ENCODE measurements at regions not wholly inside any gene's neighbourhood (a gene's known extent, or its start where the extent isn't known, plus 50 kb on each side); places are given as distances from the start of the nearest gene placed in this dataset.

- no peaks in the 10 kb centered on the region for H3K4me1 ChIP-seq
- TF ChIP-seq, protein P1, sequence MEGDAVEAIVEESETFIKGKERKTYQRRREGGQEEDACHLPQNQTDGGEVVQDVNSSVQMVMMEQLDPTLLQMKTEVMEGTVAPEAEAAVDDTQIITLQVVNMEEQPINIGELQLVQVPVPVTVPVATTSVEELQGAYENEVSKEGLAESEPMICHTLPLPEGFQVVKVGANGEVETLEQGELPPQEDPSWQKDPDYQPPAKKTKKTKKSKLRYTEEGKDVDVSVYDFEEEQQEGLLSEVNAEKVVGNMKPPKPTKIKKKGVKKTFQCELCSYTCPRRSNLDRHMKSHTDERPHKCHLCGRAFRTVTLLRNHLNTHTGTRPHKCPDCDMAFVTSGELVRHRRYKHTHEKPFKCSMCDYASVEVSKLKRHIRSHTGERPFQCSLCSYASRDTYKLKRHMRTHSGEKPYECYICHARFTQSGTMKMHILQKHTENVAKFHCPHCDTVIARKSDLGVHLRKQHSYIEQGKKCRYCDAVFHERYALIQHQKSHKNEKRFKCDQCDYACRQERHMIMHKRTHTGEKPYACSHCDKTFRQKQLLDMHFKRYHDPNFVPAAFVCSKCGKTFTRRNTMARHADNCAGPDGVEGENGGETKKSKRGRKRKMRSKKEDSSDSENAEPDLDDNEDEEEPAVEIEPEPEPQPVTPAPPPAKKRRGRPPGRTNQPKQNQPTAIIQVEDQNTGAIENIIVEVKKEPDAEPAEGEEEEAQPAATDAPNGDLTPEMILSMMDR (IDR thresholded peaks at IDR 0.05), result no peak
- no peak for TF ChIP-seq POLR2AphosphoS5 (IDR thresholded peaks at IDR 0.05)
- no peak for TF ChIP-seq POLR2A (IDR thresholded peaks at IDR 0.05)
These were observed 210.5 kb downstream of the PALM2AKAP2 start for GRCh38 chr9:109990541-109990940.

GRCh38 chr9:109992293-109992692, 212.3 kb downstream of the PALM2AKAP2 start:
- no peaks in the 10 kb centered on the region for H3K36me3 ChIP-seq
- H3K9me3 ChIP-seq, result peaks cover 0 to 4% of the 10 kb centered on the region in 2 donors
- no peak overlapping the region for H3K27ac ChIP-seq
- no peaks in the 10 kb centered on the region for H3K27me3 ChIP-seq
- no peak for DNase-seq (ENCODE audit: low spot score in 2 of 2)
- H3K4me1 ChIP-seq, result no peaks in the 10 kb centered on the region
- H3K4me3 ChIP-seq, result no peak overlapping the region
- no peak for TF ChIP-seq POLR2AphosphoS5 (IDR thresholded peaks at IDR 0.05)
- no peak for TF ChIP-seq POLR2A (IDR thresholded peaks at IDR 0.05)
- TF ChIP-seq, protein P1 (IDR thresholded peaks at IDR 0.05), result no peak
- intact Hi-C loops (cut with DNase I; ENCODE audit: low total_unique reads), result no loop called here

More at GRCh38 chr9:109990541-109990940, 210.5 kb downstream of the PALM2AKAP2 start:
- Histone ChIP-seq H3K27me3 (no peaks in the 10 kb centered on the region), H3K9me3 (peaks cover 0 to 4% of the 10 kb centered on the region in 2 donors), H3K4me3 (no peak overlapping the region), H3K36me3 (no peaks in the 10 kb centered on the region), H3K27ac (no peak overlapping the region)
- no peak for DNase-seq (ENCODE audit: low spot score in 2 of 2)
- intact Hi-C loops (cut with DNase I; ENCODE audit: low total_unique reads), result no loop called here

- Histone ChIP-seq H3K4me1 (no peaks in the 10 kb centered on the region), H3K9me3 (peaks cover 0 to 4% of the 10 kb centered on the region in 2 donors), H3K27me3 (no peaks in the 10 kb centered on the region), H3K27ac (no peak overlapping the region), H3K36me3 (no peaks in the 10 kb centered on the region), H3K4me3 (no peak overlapping the region)
- DNase-seq (ENCODE audit: low spot score in 2 of 2), result no peak
- TF ChIP-seq POLR2AphosphoS5 (IDR thresholded peaks at IDR 0.05) (no peak), POLR2A (IDR thresholded peaks at IDR 0.05) (no peak)
- TF ChIP-seq, protein P1 (IDR thresholded peaks at IDR 0.05), result no peak
- intact Hi-C loops (cut with DNase I; ENCODE audit: low total_unique reads), result no loop called here
These were observed 213.4 kb downstream of the PALM2AKAP2 start for GRCh38 chr9:109993250-109993978.

- Histone ChIP-seq H3K4me3 (no peak overlapping the region), H3K9me3 (peaks cover 0 to 3% of the 10 kb centered on the region in 2 donors), H3K4me1 (no peaks in the 10 kb centered on the region), H3K27me3 (no peaks in the 10 kb centered on the region), H3K36me3 (no peaks in the 10 kb centered on the region), H3K27ac (no peak overlapping the region)
- no peak for DNase-seq (ENCODE audit: low spot score in 2 of 2)
- intact Hi-C loops (cut with DNase I; ENCODE audit: low total_unique reads), result no loop called here
- TF ChIP-seq, protein P1 (IDR thresholded peaks at IDR 0.05), result no peak
- TF ChIP-seq POLR2A (IDR thresholded peaks at IDR 0.05) (no peak), POLR2AphosphoS5 (IDR thresholded peaks at IDR 0.05) (no peak)
These were observed 213.8 kb downstream of the C9orf152 start for GRCh38 chr9:109994141-109994540.

DNA sequence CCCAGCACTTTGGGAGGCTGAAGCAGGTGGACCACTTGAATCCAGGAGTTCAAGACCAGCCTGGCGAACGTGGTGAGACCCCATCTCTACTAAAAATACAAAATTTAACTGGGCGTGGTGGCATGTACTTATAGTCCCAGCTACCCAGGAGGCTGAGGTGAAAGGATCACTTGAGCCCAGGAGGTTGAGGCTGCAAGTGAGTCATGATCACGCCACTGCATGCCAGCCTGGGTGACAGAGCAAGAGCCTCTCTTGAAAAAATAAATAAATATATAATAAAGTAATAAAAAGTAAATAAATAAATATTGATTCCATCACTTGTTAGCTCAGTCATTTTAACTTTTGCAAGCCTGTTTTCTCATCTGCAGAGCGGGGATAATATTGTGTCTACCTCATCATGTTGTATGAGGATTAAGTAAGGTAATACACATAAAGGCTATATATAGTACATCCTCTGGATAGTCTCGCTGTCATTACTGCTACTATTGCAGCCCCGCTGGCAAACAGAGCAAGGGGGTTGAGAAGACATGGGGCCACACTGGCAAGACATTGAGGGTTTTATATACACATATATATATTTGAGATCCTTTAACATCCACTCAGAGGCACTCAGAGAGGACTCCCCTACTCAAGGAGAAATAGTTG, 210.9 kb downstream of the C9orf152 start:
- Histone ChIP-seq H3K27ac (no peak overlapping the region), H3K36me3 (no peaks in the 10 kb centered on the region), H3K9me3 (no peaks in the 10 kb centered on the region), H3K4me1 (no peaks in the 10 kb centered on the region), H3K4me3 (no peak overlapping the region), H3K27me3 (no peaks in the 10 kb centered on the region)
- intact Hi-C loops (cut with DNase I; ENCODE audit: low total_unique reads), result no loop called here
- TF ChIP-seq POLR2AphosphoS5 (IDR thresholded peaks at IDR 0.05), result no peak
- no peak for TF ChIP-seq POLR2A (IDR thresholded peaks at IDR 0.05)
- TF ChIP-seq, protein P1 (IDR thresholded peaks at IDR 0.05), result no peak
- no peak for DNase-seq (ENCODE audit: low spot score in 2 of 2)
